ENCODE measurements at regions not wholly inside any gene's neighbourhood (a gene's known extent, or its start where the extent isn't known, plus 50 kb on each side); places are given as distances from the start of the nearest gene placed in this dataset.

DNA sequence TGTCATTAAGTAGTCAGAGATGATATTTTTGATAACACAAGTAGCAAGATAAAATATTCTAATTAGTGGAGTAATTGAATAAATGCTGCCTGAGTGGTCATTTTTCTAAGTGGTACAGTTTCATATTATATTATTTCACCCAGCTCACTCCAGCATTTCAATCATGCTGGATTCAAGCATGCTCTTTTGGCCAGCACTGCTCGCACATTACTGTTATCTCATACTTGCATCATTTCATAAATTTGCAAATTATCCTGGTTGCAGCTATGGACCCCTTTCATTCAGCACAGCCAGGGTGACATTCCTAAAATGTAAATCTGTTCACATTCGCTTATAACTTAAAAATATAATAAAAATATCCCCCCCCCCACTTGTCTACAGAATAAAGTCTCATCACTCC is 520.8 kb upstream of the CYLC2 start:
- TF ChIP-seq FOXM1 (IDR thresholded peaks at IDR 0.05; ENCODE audit: borderline replicate concordance, low read depth) (no peak), EP300 (IDR thresholded peaks at IDR 0.05; ENCODE audit: borderline replicate concordance) (no peak), CREB1 (IDR thresholded peaks at IDR 0.05; ENCODE audit: low read depth) (no peak), RAD21 (IDR thresholded peaks at IDR 0.05; ENCODE audit: low read depth) (no peak), EGR1 (IDR thresholded peaks at IDR 0.05) (no peak), TAF1 (IDR thresholded peaks at IDR 0.05; ENCODE audit: low read depth) (no peak), ZBTB7A (IDR thresholded peaks at IDR 0.05; ENCODE audit: low read depth) (no peak), NFIC (IDR thresholded peaks at IDR 0.05) (no peak), CEBPB (IDR thresholded peaks at IDR 0.05) (no peak), YY1 (IDR thresholded peaks at IDR 0.05; ENCODE audit: low read depth) (no peak), MAX (IDR thresholded peaks at IDR 0.05) (no peak), TEAD4 (IDR thresholded peaks at IDR 0.05) (no peak)
- TF ChIP-seq, protein P1, sequence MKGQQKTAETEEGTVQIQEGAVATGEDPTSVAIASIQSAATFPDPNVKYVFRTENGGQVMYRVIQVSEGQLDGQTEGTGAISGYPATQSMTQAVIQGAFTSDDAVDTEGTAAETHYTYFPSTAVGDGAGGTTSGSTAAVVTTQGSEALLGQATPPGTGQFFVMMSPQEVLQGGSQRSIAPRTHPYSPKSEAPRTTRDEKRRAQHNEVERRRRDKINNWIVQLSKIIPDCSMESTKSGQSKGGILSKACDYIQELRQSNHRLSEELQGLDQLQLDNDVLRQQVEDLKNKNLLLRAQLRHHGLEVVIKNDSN (IDR thresholded peaks at IDR 0.05) = no peak
- TF ChIP-seq, protein P2, sequence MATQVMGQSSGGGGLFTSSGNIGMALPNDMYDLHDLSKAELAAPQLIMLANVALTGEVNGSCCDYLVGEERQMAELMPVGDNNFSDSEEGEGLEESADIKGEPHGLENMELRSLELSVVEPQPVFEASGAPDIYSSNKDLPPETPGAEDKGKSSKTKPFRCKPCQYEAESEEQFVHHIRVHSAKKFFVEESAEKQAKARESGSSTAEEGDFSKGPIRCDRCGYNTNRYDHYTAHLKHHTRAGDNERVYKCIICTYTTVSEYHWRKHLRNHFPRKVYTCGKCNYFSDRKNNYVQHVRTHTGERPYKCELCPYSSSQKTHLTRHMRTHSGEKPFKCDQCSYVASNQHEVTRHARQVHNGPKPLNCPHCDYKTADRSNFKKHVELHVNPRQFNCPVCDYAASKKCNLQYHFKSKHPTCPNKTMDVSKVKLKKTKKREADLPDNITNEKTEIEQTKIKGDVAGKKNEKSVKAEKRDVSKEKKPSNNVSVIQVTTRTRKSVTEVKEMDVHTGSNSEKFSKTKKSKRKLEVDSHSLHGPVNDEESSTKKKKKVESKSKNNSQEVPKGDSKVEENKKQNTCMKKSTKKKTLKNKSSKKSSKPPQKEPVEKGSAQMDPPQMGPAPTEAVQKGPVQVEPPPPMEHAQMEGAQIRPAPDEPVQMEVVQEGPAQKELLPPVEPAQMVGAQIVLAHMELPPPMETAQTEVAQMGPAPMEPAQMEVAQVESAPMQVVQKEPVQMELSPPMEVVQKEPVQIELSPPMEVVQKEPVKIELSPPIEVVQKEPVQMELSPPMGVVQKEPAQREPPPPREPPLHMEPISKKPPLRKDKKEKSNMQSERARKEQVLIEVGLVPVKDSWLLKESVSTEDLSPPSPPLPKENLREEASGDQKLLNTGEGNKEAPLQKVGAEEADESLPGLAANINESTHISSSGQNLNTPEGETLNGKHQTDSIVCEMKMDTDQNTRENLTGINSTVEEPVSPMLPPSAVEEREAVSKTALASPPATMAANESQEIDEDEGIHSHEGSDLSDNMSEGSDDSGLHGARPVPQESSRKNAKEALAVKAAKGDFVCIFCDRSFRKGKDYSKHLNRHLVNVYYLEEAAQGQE (IDR thresholded peaks at IDR 0.05; ENCODE audit: low read depth) = no peak

DNA sequence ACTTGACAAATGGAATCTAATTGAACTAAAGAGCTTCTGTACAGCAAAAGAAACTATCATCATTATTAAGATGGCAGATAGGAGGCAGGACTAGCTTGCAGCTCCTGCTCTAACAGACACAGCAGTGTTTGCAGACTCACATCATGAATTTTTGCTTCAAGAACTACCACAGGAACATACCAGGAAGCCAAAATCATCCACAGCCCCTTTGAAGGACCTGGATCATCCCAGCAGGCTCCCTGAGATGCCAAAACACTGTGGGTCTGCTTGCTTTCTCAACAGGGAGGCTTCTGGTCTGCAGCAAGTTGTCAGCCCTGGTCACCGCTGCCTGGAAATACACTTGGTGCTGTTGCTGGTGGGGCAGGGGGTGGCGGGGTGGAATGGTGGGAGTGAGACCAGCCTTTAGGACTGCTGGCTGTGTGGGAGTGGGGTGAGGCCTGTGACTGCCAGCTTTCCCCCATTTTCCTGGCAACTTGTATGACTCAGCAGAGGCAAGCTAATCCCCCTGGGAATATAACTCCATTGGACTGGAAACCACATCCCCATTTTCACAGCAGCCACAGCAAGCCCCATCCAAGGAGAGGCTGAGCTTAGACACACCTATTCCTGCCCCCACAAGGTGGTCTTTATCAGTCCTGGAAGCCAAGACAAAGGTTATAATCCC is 533.8 kb upstream of the CYLC2 start:
- TF ChIP-seq ZBTB7A (IDR thresholded peaks at IDR 0.05; ENCODE audit: low read depth) = no peak
- no peak for TF ChIP-seq NFIC (IDR thresholded peaks at IDR 0.05)
- TF ChIP-seq TCF12 (IDR thresholded peaks at IDR 0.05; ENCODE audit: low read depth) = no peak
- no peak for TF ChIP-seq MAX (IDR thresholded peaks at IDR 0.05)
- TF ChIP-seq FOXM1 (IDR thresholded peaks at IDR 0.05; ENCODE audit: borderline replicate concordance, low read depth) = no peak
- TF ChIP-seq TAF1 (IDR thresholded peaks at IDR 0.05; ENCODE audit: low read depth) = no peak
- no peak for TF ChIP-seq EGR1 (IDR thresholded peaks at IDR 0.05)
- no peak for TF ChIP-seq RAD21 (IDR thresholded peaks at IDR 0.05; ENCODE audit: low read depth)

GRCh38 chr9:102459828-102460227 is 535.3 kb upstream of the CYLC2 start:
- TF ChIP-seq, protein P2 (IDR thresholded peaks at IDR 0.05; ENCODE audit: low read depth) = no peak
- TF ChIP-seq EP300 (IDR thresholded peaks at IDR 0.05; ENCODE audit: borderline replicate concordance) (no peak), TEAD4 (IDR thresholded peaks at IDR 0.05) (no peak), TAF1 (IDR thresholded peaks at IDR 0.05; ENCODE audit: low read depth) (no peak), FOXM1 (IDR thresholded peaks at IDR 0.05; ENCODE audit: borderline replicate concordance, low read depth) (no peak)

- TF ChIP-seq EP300 (IDR thresholded peaks at IDR 0.05; ENCODE audit: borderline replicate concordance) = no peak
- TF ChIP-seq ZBTB7A (IDR thresholded peaks at IDR 0.05; ENCODE audit: low read depth) = no peak
- no peak for TF ChIP-seq TAF1 (IDR thresholded peaks at IDR 0.05; ENCODE audit: low read depth)
- TF ChIP-seq CEBPB (IDR thresholded peaks at IDR 0.05) = no peak
- TF ChIP-seq EGR1 (IDR thresholded peaks at IDR 0.05) = no peak
- TF ChIP-seq TCF12 (IDR thresholded peaks at IDR 0.05; ENCODE audit: low read depth) = no peak
- no peak for TF ChIP-seq TEAD4 (IDR thresholded peaks at IDR 0.05)
- TF ChIP-seq YY1 (IDR thresholded peaks at IDR 0.05; ENCODE audit: low read depth) = no peak
- TF ChIP-seq NFIC (IDR thresholded peaks at IDR 0.05) = no peak
- TF ChIP-seq, protein P1 (IDR thresholded peaks at IDR 0.05) = no peak
- TF ChIP-seq RAD21 (IDR thresholded peaks at IDR 0.05; ENCODE audit: low read depth) = no peak
- TF ChIP-seq CREB1 (IDR thresholded peaks at IDR 0.05; ENCODE audit: low read depth) = no peak
- TF ChIP-seq, protein P2 (IDR thresholded peaks at IDR 0.05; ENCODE audit: low read depth) = no peak
- no peak for TF ChIP-seq FOXM1 (IDR thresholded peaks at IDR 0.05; ENCODE audit: borderline replicate concordance, low read depth)
- TF ChIP-seq MAX (IDR thresholded peaks at IDR 0.05) = no peak
These were observed 538.6 kb upstream of the CYLC2 start for GRCh38 chr9:102456562-102456961.

Measured in Ishikawa (cell line).